Smooth muscle cell (in vitro differentiated cells): ENCODE measurements at regions not wholly inside any gene's neighbourhood (a gene's known extent, or its start where the extent isn't known, plus 50 kb on each side); places are given as distances from the start of the nearest gene placed in this dataset.

Source experiments
- DNase-seq: peaks from one replicate; lab custom pipeline; 2025; ENCODE audit not compliant: unreplicated experiment; lab: John Stamatoyannopoulos, UW
- H2AFZ ChIP-seq: fragments of 200-600 bp; sonication (generic); 2 replicates; pipeline ENCODE4 v1.6.0; 2016; ENCODE audit warnings: antibody characterized with exemption, low read depth, mild to moderate bottlenecking
- H3F3A ChIP-seq: fragments of 200-600 bp; sonication (generic); 2 replicates; pipeline ENCODE4 v1.6.0; 2017; ENCODE audit warnings: antibody characterized with exemption, low read depth
- H3K27ac ChIP-seq: fragments of 200-600 bp; sonication (generic); 2 replicates; pipeline ENCODE4 v1.5.1; 2016; ENCODE audit warnings: low read depth, mild to moderate bottlenecking
- H3K27me3 ChIP-seq: fragments of 200-600 bp; sonication (generic); 2 replicates; pipeline ENCODE4 v1.6.1; 2016; ENCODE audit warnings: low read depth, mild to moderate bottlenecking
- H3K36me3 ChIP-seq: fragments of 200-600 bp; sonication (generic); 2 replicates; pipeline ENCODE4 v1.5.1; 2016; ENCODE audit warnings: low read depth
- H3K4me1 ChIP-seq: fragments of 200-600 bp; sonication (generic); 2 replicates; pipeline ENCODE4 v1.5.1; 2016; ENCODE audit warnings: low read depth
- H3K4me2 ChIP-seq: fragments of 200-600 bp; sonication (generic); 2 replicates; pipeline ENCODE4 v1.6.0; 2016; ENCODE audit warnings: mild to moderate bottlenecking
- H3K4me3 ChIP-seq: fragments of 200-600 bp; sonication (generic); 2 replicates; pipeline ENCODE4 v1.5.1; 2016; ENCODE audit warnings: mild to moderate bottlenecking
- H3K79me2 ChIP-seq: fragments of 200-600 bp; sonication (generic); 2 replicates; pipeline ENCODE4 v1.6.0; 2016; ENCODE audit warnings: low read depth, mild to moderate bottlenecking
- H3K9ac ChIP-seq: fragments of 200-600 bp; sonication (generic); 2 replicates; pipeline ENCODE4 v1.6.0; 2016; ENCODE audit warnings: low read depth
- H3K9me3 ChIP-seq: fragments of 200-600 bp; sonication (generic); replicated peaks from 2 replicates; pipeline ENCODE4 v1.5.1; 2016; ENCODE audit warnings: low read depth
- H4K20me1 ChIP-seq: fragments of 200-600 bp; sonication (generic); 2 replicates; pipeline ENCODE4 v1.6.0; 2016; ENCODE audit warnings: low read depth
- CTCF ChIP-seq: fragments of 200-600 bp; sonication (generic); IDR thresholded peaks from 2 replicates; pipeline ENCODE4 v1.5.1; 2017; ENCODE audit warnings: borderline replicate concordance, mild to moderate bottlenecking, antibody characterized with exemption; ENCODE audit not compliant: insufficient read depth, poor library complexity, severe bottlenecking
- WGBS: methylation state at CpG from one replicate; pipeline ENCODE4 v1.1.7; 2016; ENCODE audit warnings: low lambda C conversion rate; 5-methylcytosine and 5-hydroxymethylcytosine counted together

GRCh38 chrX:131735127-131735526 is 191.3 kb downstream of the OR13H1 start:
- Histone ChIP-seq H3K79me2 (no peaks in the 10 kb centered on the region), H3K9me3 (no peaks in the 10 kb centered on the region), H3K9ac (no peak overlapping the region), H3K27me3 (no peaks in the 10 kb centered on the region), H3F3A (no peaks in the 10 kb centered on the region), H4K20me1 (no peaks in the 10 kb centered on the region), H3K4me1 (no peaks in the 10 kb centered on the region), H3K36me3 (no peaks in the 10 kb centered on the region), H2AFZ (no peak overlapping the region), H3K27ac (no peak overlapping the region), H3K4me3 (no peak overlapping the region), H3K4me2 (no peak overlapping the region)
- DNase-seq = no peak
- no peak for TF ChIP-seq CTCF
- 86% methylated on average over 3 of the region's 3 CpGs for whole genome bisulfite sequencing

DNA sequence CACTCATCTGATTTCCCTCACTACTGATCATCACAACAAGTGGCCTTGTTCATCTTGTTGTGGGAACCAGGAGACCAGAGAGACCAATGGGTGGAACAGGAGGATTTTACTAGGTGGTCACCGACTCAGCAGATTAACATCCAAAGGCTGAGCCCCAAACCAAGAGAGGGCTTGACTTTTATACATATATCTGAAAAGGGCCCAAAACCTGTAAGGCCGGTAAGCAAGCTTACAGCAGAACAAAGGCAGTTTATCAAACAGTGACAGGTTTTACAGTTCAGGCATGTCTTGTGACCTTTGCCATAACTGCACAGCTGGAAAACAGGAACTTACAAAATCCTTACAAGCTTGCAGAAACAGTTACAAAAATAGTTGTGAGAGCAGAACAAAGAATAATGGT is 195.9 kb downstream of the OR13H1 start:
- no peaks in the 10 kb centered on the region for H3K9me3 ChIP-seq
- no peaks in the 10 kb centered on the region for H3K27me3 ChIP-seq
- DNase-seq = no peak
- no peaks in the 10 kb centered on the region for H3K4me1 ChIP-seq
- no peaks in the 10 kb centered on the region for H3F3A ChIP-seq
- H2AFZ ChIP-seq = no peak overlapping the region
- no peaks in the 10 kb centered on the region for H3K79me2 ChIP-seq
- no peaks in the 10 kb centered on the region for H3K36me3 ChIP-seq
- WGBS = 88% methylated on average over 2 of the region's 2 CpGs
- H3K9ac ChIP-seq = no peak overlapping the region
- no peak overlapping the region for H3K27ac ChIP-seq
- no peak overlapping the region for H3K4me2 ChIP-seq
- TF ChIP-seq CTCF = no peak
- no peak overlapping the region for H3K4me3 ChIP-seq
- H4K20me1 ChIP-seq = no peaks in the 10 kb centered on the region

DNA sequence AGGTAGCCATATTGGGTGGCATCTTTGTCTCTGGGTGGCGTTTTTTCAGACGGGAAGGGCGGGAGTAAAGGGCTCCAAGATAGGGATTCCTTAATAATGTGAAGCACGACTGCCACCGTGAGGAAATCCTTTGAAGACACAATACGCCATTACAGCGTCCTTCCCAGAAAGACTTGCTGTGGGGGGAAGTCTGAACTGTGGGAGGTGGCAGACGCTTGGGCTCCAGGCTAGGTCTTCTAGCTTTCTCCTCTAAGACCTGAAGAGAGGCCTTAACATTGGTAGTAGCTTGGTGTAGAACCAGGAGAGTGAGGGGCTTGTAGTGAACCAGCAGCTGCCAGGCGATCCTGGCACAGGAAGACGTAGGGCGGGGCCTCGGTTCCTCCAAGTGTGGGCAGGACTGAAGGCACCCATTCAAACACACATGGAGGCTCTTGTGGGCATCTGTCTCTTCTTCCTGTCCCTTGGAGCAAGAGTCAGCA is 197.3 kb downstream of the OR13H1 start:
- 85% methylated on average over 12 of the region's 12 CpGs for WGBS
- Histone ChIP-seq H3K9ac (no peak overlapping the region), H3K36me3 (no peaks in the 10 kb centered on the region), H3K27me3 (no peaks in the 10 kb centered on the region), H3K4me3 (no peak overlapping the region), H3K27ac (no peak overlapping the region), H4K20me1 (no peaks in the 10 kb centered on the region), H3K4me1 (no peaks in the 10 kb centered on the region), H3F3A (no peaks in the 10 kb centered on the region), H3K4me2 (no peak overlapping the region), H3K9me3 (no peaks in the 10 kb centered on the region), H2AFZ (no peak overlapping the region), H3K79me2 (no peaks in the 10 kb centered on the region)
- no peak for TF ChIP-seq CTCF
- no peak for DNase-seq

GRCh38 chrX:131745942-131746489 is 202.1 kb downstream of the OR13H1 start:
- WGBS = 76% methylated on average over 5 of the region's 5 CpGs
- DNase-seq = no peak
- H3K4me1 ChIP-seq = no peaks in the 10 kb centered on the region
- H3K27me3 ChIP-seq = no peaks in the 10 kb centered on the region
- no peaks in the 10 kb centered on the region for H3K9me3 ChIP-seq
- no peak overlapping the region for H2AFZ ChIP-seq
- no peak for TF ChIP-seq CTCF
- no peaks in the 10 kb centered on the region for H3F3A ChIP-seq
- H3K4me3 ChIP-seq = no peak overlapping the region
- H3K4me2 ChIP-seq = no peak overlapping the region
- H4K20me1 ChIP-seq = no peaks in the 10 kb centered on the region
- H3K36me3 ChIP-seq = peaks cover 3% of the 10 kb centered on the region
- H3K9ac ChIP-seq = no peak overlapping the region
- no peaks in the 10 kb centered on the region for H3K79me2 ChIP-seq
- H3K27ac ChIP-seq = no peak overlapping the region
